Psoas muscle (tissue), 7 donors: ENCODE measurements at regions not wholly inside any gene's neighbourhood (a gene's known extent, or its start where the extent isn't known, plus 50 kb on each side); places are given as distances from the start of the nearest gene placed in this dataset.

Experiments used
- ATAC-seq, 4 donors: fragments of 200-7000 bp; cut with Tn5 transposase; one replicate each; pipeline ENCODE4 v1.9.1; 2020; ENCODE audit warnings: moderate library complexity in 3 of 4, mild to moderate bottlenecking in 2 of 4
- DNase-seq, 2 donors: peaks; one replicate each; pipeline ENCODE4 v3.0.0-alpha.2; 2020
- H3K27ac ChIP-seq: fragments of 200-600 bp; one replicate; pipeline ENCODE4 v1.8.0; 2022
- H3K27me3 ChIP-seq, 3 donors: fragments of 200-600 bp in 1 of 3; one replicate each; pipeline versions ENCODE4 v1.6.1 to v1.8.0; 2013 to 2022; ENCODE audit warnings: low read length in 2 of 3, mild to moderate bottlenecking in 2 of 3, moderate library complexity in 1 of 3; ENCODE audit not compliant: insufficient read depth in 3 of 3
- H3K36me3 ChIP-seq, 2 donors: fragments of 200-600 bp in 1 of 2; one replicate each; pipeline versions ENCODE4 v1.6.1 to v1.8.0; 2013 to 2022; ENCODE audit warnings: low read depth in 1 of 2, mild to moderate bottlenecking in 1 of 2, moderate library complexity in 1 of 2; ENCODE audit not compliant: insufficient read depth in 1 of 2
- H3K4me1 ChIP-seq: fragments of 200-600 bp; one replicate; pipeline ENCODE4 v1.8.0; 2022
- H3K4me3 ChIP-seq: fragments of 200-600 bp; one replicate; pipeline ENCODE4 v1.8.0; 2022; ENCODE audit warnings: mild to moderate bottlenecking
- H3K9me3 ChIP-seq: fragments of 200-600 bp; one replicate; pipeline ENCODE4 v1.8.0; 2022
- CTCF ChIP-seq: fragments of 200-600 bp; IDR thresholded peaks from one replicate; pipeline ENCODE4 v1.8.0; 2022; ENCODE audit warnings: antibody characterized with exemption
- whole genome bisulfite sequencing, 3 donors: extraction: QIAGEN DNeasy Blood & Tissue Kit; methylation state at CpG; one replicate each; pipeline versions ENCODE4 v1.1.6 to v1.1.7; 2013; 5-methylcytosine and 5-hydroxymethylcytosine counted together
- intact Hi-C, 2 donors: fragments of 100-400 bp; cut with DNase I; formaldehyde crosslinking; loops; one replicate each; pipeline versions ENCODE4 v1.11.0 to v1.14.2; 2022
- donor health status: healthy with polysubstance abuse.
- donor health status: DM: no; HTN: no; CAD: no; lungs with moderate emphysema.
- donor health status: Bipolar disorder and iron deficiency.
- donor health status: healthy.
- donor health status: DM: yes; HTN: yes; CAD: no.
- donor health status: DM: no; HTN: no; CAD: no.
- donor health status: DM: yes; HTN: yes; CAD: no.

GRCh38 chr12:92389466-92389865 is 243.8 kb upstream of the BTG1 start:
- DNase-seq (no peak), ATAC-seq (no peak)
- no peaks in the 10 kb centered on the region for H3K27me3 ChIP-seq
- no peaks in the 10 kb centered on the region for H3K4me1 ChIP-seq
- 84 to 99% (median 95%) methylated on average over 3 of the region's 3 CpGs for WGBS, 3 donors
- intact Hi-C loops: no loop called here
- H3K9me3 ChIP-seq: peaks cover 5% of the 10 kb centered on the region
- no peak overlapping the region for H3K27ac ChIP-seq
- H3K4me3 ChIP-seq: no peak overlapping the region
- TF ChIP-seq CTCF: no peak
- no peaks in the 10 kb centered on the region for H3K36me3 ChIP-seq

DNA sequence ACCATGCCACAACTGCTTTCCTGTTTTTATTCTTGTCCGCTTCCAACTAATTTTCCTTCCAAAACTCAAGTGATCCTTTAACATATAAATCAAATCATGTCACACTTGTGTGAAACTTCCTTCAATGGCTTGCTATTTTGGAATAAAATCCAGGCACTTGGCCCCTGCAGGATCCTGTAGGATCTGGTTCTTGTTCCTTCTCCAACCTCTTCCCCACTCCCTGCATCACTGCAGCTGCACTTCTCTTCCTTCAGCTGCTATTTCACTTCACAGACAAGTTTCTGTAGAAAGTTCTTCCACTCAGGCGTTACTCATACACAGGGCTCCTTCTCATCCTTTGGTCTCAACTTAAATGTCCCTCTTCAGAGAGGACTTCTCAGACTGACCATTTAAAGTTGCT is 239.7 kb upstream of the BTG1 start:
- no peak for ATAC-seq
- Histone ChIP-seq H3K4me3 (no peak overlapping the region), H3K27me3 (no peaks in the 10 kb centered on the region), H3K9me3 (no peaks in the 10 kb centered on the region), H3K36me3 (no peaks in the 10 kb centered on the region), H3K27ac (no peak overlapping the region), H3K4me1 (no peaks in the 10 kb centered on the region)
- TF ChIP-seq CTCF: no peak
- 67 to 83% (median 76%) methylated on average over 2 of the region's 2 CpGs for WGBS, 3 donors
- DNase-seq: no peak
- intact Hi-C loops: no loop called here

GRCh38 chr12:92384571-92384970 is 238.9 kb upstream of the BTG1 start:
- Histone ChIP-seq H3K4me1 (no peaks in the 10 kb centered on the region), H3K27ac (no peak overlapping the region), H3K9me3 (no peaks in the 10 kb centered on the region), H3K4me3 (no peak overlapping the region), H3K36me3 (no peaks in the 10 kb centered on the region), H3K27me3 (no peaks in the 10 kb centered on the region)
- 74 to 96% (median 90%) methylated on average over 3 of the region's 3 CpGs for WGBS, 3 donors
- intact Hi-C loops: no loop called here
- TF ChIP-seq CTCF: no peak
- no peak for ATAC-seq
- no peak for DNase-seq

GRCh38 chr12:92382383-92382878 is 236.8 kb upstream of the BTG1 start:
- WGBS, 3 donors: 92 to 97% (median 97%) methylated on average over 3 of the region's 3 CpGs
- no peaks in the 10 kb centered on the region for H3K27me3 ChIP-seq
- DNase-seq (no peak), ATAC-seq (no peak)
- H3K9me3 ChIP-seq: no peaks in the 10 kb centered on the region
- no peak overlapping the region for H3K4me3 ChIP-seq
- intact Hi-C loops: no loop called here
- H3K4me1 ChIP-seq: no peaks in the 10 kb centered on the region
- TF ChIP-seq CTCF: no peak
- H3K36me3 ChIP-seq: no peaks in the 10 kb centered on the region
- H3K27ac ChIP-seq: no peak overlapping the region

DNA sequence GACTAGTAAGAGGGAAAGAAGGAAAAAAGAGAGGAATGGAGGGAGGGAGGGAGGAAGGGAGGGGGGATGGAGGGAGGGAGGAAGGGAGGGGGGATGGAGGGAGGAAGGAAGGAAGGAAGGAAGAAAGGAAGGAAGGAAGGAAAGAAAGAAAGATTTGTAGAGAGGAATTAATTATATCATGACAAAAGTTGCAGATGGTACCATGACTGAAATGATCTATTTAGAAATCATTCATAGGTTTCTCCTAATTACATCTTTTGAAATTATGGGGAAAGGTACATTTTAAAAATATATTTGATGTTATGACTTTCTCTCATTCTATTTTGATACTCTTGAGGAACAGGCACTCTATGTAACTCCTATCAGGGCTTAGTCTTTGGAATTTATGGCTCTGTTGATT is 236.2 kb upstream of the BTG1 start:
- intact Hi-C loops: no loop called here
- no peak for TF ChIP-seq CTCF

More for the DNA sequence above, 236.2 kb upstream of the BTG1 start:
- Histone ChIP-seq H3K9me3 (no peaks in the 10 kb centered on the region), H3K4me3 (no peak overlapping the region), H3K36me3 (no peaks in the 10 kb centered on the region), H3K27ac (no peak overlapping the region), H3K27me3 (no peaks in the 10 kb centered on the region), H3K4me1 (no peaks in the 10 kb centered on the region)
- DNase-seq: no peak
- ATAC-seq: no peak
